Peyer's patch (tissue), 4 donors: ENCODE measurements at regions not wholly inside any gene's neighbourhood (a gene's known extent, or its start where the extent isn't known, plus 50 kb on each side); places are given as distances from the start of the nearest gene placed in this dataset.

Experiments used
- CTCF ChIP-seq, 6 experiments: fragments of 450-650 bp in 4 of 6; fragments of 200-600 bp in 2 of 6; sonication (generic) in 1 of 6; IDR thresholded peaks; one replicate each; pipeline ENCODE4 v1.5.1; 2017 to 2019; ENCODE audit warnings: antibody characterized with exemption in 6 of 6, mild to moderate bottlenecking in 3 of 6, moderate library complexity in 1 of 6
- POLR2A ChIP-seq, 2 donors: fragments of 450-650 bp; IDR thresholded peaks; one replicate each; pipeline ENCODE4 v1.5.1; 2017; ENCODE audit warnings: antibody characterized with exemption in 2 of 2, mild to moderate bottlenecking in 2 of 2, moderate library complexity in 2 of 2

- TF ChIP-seq POLR2A (IDR thresholded peaks at IDR 0.05) = no peak
- no peak for TF ChIP-seq CTCF (IDR thresholded peaks at IDR 0.05)
Observed at GRCh38 chr6:169921853-169922824, 170.7 kb downstream of the ERMARD start.
